Fibroblast of lung (primary cell): ENCODE measurements at regions not wholly inside any gene's neighbourhood (a gene's known extent, or its start where the extent isn't known, plus 50 kb on each side); places are given as distances from the start of the nearest gene placed in this dataset.

Source experiments
- EZH2 ChIP-seq: IDR thresholded peaks from 2 replicates; pipeline ENCODE4 v1.5.1; 2012; ENCODE audit warnings: low read length, control low read depth, mild to moderate bottlenecking; ENCODE audit errors: missing control alignments
- TF ChIP-seq, protein P1 (sequence below), 2 donors: IDR thresholded peaks in 1 of 2; conservative IDR thresholded peaks in 1 of 2; 1 replicate in 1 of 2; 2 replicates in 1 of 2; pipeline ENCODE4 v1.5.1; 2011 to 2012; ENCODE audit warnings: low read length in 2 of 2, control low read depth in 1 of 2, inconsistent platforms in 1 of 2, low read depth in 1 of 2, mild to moderate bottlenecking in 1 of 2

DNA sequence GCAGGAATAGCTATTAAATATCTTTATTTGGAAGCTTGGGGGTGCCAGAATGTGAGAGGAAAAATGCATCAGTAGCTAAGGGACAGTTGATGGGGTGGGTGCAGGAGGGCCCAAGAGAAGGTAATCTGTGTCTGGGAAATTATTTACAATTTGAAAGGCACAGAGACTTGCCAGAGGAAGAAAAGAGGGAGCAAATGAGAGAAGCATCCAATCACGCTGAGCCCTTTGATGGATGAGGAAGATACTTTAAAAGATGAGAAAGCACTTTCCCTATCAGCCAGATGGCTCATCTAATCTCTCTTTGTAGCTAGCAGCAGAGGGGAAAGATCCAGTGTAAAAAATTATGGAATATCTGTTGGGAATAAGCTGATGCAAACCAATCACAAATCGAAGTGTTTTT, 57.0 kb upstream of the ABCA1 start:
- TF ChIP-seq, protein P1, sequence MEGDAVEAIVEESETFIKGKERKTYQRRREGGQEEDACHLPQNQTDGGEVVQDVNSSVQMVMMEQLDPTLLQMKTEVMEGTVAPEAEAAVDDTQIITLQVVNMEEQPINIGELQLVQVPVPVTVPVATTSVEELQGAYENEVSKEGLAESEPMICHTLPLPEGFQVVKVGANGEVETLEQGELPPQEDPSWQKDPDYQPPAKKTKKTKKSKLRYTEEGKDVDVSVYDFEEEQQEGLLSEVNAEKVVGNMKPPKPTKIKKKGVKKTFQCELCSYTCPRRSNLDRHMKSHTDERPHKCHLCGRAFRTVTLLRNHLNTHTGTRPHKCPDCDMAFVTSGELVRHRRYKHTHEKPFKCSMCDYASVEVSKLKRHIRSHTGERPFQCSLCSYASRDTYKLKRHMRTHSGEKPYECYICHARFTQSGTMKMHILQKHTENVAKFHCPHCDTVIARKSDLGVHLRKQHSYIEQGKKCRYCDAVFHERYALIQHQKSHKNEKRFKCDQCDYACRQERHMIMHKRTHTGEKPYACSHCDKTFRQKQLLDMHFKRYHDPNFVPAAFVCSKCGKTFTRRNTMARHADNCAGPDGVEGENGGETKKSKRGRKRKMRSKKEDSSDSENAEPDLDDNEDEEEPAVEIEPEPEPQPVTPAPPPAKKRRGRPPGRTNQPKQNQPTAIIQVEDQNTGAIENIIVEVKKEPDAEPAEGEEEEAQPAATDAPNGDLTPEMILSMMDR (conservative IDR thresholded peaks at IDR 0.05 in 1 of 2, IDR thresholded peaks at IDR 0.05 in 1 of 2; ENCODE audit: low read depth in 1 of 2, low read length in 2 of 2), result no peak
- TF ChIP-seq EZH2, result no peak
